ENCODE measurements at regions not wholly inside any gene's neighbourhood (a gene's known extent, or its start where the extent isn't known, plus 50 kb on each side); places are given as distances from the start of the nearest gene placed in this dataset.
"Not testable (repeated sequence)": the region's sequence is repeated elsewhere in the genome, so short reads cannot be mapped to it uniquely, and the experiment has no call there.

- no peak for DNase-seq
Observed at GRCh38 chr16:9348912-9349311, 257.5 kb downstream of the HAPSTR1 start.

GRCh38 chr16:9349373-9349960, 258.0 kb downstream of the HAPSTR1 start:
- DNase-seq = peak; percentile 56

DNA sequence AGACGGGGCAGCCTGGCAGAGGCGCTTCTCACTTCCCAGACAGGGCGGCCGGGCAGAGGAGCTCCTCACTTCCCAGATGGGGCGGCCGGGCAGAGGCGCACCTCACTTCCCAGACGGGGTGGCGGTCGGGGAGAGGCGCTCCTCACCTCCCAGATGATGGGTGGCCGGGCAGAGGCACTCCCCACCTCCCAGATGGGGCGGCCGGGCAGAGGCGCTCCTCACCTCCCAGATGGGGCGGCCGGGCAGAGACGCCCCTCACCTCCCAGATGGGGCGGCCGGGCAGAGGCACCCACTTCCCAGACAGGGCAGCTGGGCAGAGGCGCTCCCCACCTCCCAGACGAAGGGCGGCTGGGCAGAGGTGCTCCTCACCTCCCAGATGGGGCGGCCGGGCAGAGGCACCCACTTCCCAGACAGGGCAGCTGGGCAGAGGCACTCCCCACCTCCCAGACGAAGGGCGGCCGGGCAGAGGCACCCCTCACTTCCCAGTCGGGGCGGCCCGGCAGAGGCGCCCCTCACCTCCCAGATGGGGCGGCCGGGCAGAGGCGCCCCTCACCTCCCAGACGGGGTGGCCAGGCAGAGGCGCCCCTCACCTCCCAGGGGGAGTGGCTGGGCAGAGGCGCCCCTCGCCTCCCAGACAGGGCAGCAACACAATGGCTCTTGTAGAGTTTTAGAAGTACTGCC, 258.8 kb downstream of the HAPSTR1 start:
- DNase-seq = not testable (repeated sequence)

- no peak for DNase-seq
Observed at GRCh38 chr16:9351440-9351839, 260.0 kb downstream of the HAPSTR1 start.

GRCh38 chr16:9351841-9352434, 260.5 kb downstream of the HAPSTR1 start:
- DNase-seq = no peak

GRCh38 chr16:9357829-9358228, 266.4 kb downstream of the HAPSTR1 start:
- no peak for DNase-seq

- DNase-seq = no peak
Observed at GRCh38 chr16:9360075-9360474, 268.6 kb downstream of the HAPSTR1 start.

GRCh38 chr16:9362050-9362449, 270.6 kb downstream of the HAPSTR1 start:
- no peak for DNase-seq

DNA sequence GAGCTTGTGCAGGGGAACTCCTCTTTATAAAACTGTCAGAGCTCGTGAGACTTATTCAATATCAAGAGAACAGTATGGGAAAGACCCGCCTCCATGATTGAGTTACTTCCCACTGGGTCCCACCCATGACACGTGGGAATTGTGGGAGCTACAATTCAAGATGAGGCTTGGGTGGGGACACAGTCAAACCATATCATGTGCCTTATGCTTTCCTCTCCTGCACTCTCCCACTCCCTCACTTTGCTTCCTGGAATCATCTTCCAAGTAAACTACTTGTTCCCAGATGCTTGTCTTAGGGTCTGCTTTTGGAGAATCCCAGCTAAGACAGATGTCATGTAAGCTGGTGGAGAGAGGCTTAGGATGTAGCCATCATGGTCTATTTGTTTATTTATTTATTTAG, 271.2 kb downstream of the HAPSTR1 start:
- no peak for DNase-seq

GRCh38 chr16:9363520-9363919, 272.1 kb downstream of the HAPSTR1 start:
- DNase-seq = no peak

- no peak for DNase-seq
Observed at GRCh38 chr16:9364721-9365369, 273.4 kb downstream of the HAPSTR1 start.

- no peak for DNase-seq
Observed at GRCh38 chr16:9365370-9365728, 273.9 kb downstream of the HAPSTR1 start.

GRCh38 chr16:9366048-9366969, 274.9 kb downstream of the HAPSTR1 start:
- DNase-seq = no peak

GRCh38 chr16:9370061-9370491, 278.6 kb downstream of the HAPSTR1 start:
- DNase-seq = peak; percentile 92

DNA sequence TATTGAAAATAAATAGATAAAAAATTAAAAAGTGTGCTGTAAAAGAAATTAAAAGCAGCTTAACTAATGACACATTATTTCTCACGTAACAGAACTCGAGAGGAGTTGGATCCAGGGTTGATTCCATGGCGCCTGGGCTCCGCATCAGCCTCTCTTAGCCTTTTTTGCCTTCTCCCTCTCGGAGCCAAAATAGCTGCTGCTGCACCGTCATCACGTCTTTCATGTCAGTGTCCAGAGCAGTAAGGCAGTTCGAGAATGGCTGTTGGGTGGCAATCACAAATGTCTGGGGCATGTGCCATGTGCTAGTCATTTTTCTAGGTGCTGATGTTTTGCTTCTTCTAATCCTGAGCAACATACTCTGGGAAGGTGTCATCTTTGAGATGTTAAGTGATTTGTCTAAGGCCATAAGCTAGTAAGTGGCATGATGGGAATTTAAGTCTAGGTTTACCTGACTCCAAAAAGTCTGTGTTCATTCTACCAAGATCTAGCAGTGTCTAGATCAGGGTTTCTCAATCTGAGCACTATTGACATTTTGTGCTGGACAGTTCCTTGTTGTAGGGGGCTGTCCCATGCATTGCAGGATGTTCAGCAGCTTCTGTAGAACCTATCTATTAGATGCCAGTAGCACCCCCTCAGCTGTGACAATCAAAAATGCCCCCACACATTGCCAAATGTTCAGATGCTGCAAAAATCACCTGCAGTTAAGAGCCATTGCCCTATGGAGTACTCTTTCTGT, 280.4 kb downstream of the HAPSTR1 start:
- no peak for DNase-seq

DNA sequence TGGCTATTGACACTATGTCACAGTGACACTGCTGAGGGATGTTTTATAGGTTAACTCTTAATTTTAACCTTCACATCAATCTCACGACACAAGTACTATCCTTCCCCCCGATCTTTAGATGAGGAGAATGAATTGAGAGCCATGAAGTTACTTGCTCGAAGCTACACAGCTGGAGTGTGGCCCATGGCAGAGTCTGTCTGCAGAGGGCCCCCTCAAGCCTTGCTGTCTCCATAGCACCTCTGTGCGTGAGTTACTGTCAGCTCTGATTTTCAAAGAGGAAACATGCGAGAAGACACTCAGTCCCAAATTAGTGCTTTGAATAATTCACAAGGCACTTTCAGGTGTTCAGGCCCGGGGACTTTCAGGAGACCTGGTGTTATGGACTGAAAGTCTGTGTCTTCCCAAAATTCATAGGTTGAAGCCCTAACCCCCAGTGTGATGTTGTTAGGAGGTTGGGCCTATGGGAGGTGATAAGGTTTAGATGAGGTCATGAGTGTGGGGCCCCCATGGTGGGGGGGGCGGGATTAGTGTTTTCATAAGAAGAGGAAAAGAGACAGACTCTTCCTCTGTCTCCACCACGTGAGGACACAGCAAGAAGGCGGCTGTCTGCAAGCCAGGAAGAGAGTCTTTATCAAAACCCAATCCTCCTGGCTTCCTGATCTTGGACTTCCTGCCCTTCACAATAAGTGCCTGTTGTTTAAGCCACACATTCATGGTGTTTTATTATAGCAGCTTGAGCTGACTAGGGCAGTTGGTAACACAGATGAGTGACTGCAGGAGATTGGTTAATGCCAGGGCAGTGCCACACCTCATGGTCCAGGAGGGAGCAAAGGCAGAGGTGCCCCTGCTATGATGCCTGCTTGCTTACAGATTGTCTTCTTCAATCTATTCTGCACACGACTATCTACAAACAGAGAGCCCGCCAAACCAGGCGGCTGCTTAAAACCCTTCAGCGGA, 281.8 kb downstream of the HAPSTR1 start:
- no peak for DNase-seq

- DNase-seq = no peak
Observed at GRCh38 chr16:9374061-9374460, 282.6 kb downstream of the HAPSTR1 start.

GRCh38 chr16:9378876-9379275, 287.4 kb downstream of the HAPSTR1 start:
- DNase-seq = no peak

DNA sequence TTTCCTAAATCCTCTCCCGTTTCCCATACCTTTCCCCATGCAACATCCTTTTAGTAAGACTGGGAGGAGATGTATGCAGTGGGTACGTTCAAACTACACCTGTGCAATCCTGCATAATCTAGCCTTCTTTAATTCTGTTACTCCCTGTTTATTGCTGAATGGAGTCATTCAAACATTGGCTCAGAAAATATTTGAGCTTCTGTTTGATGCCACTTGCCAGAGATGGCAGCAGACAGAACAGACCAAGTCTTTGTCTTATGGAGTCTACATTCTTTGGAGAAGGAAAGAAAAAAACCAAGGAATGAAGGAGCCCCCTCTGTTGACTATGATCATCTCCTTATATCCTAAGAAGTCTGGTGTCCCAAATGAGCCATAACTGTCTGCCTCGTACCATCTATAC, 288.8 kb downstream of the HAPSTR1 start:
- no peak for DNase-seq

DNA sequence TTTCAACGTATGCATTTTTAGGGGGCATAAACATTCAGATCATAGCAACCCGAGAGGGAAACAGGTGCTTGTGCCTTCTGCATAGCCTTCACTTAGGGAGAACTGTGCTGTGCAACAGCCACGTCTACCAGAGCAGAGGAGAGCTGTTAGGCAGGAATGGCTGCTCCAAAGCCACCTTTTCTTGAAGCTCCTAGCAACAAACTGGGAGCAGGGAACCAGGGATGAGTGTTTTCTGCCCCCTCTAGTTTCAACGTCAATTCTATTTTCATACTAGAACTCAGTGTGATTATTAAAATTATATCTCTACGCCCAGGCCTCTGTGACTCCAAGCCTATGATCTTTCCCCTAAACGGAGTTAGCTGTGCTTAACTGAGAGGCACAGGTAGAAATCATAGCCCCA, 290.0 kb downstream of the HAPSTR1 start:
- DNase-seq = no peak

- no peak for DNase-seq
Observed at GRCh38 chr16:9381905-9382304, 290.5 kb downstream of the HAPSTR1 start.
